Fibroblast of villous mesenchyme (primary cell): ENCODE measurements at regions not wholly inside any gene's neighbourhood (a gene's known extent, or its start where the extent isn't known, plus 50 kb on each side); places are given as distances from the start of the nearest gene placed in this dataset.

Source experiments
- DNase-seq: peaks from one replicate; pipeline ENCODE4 v3.0.0-alpha.2; 2010; ENCODE audit warnings: low read depth
- H3K4me3 ChIP-seq: 2 replicates; pipeline ENCODE4 v1.5.1; 2011; ENCODE audit warnings: low read depth, mild to moderate bottlenecking, low read length
- CTCF ChIP-seq: IDR thresholded peaks from 2 replicates; pipeline ENCODE4 v1.5.1; 2012; ENCODE audit warnings: low read depth, mild to moderate bottlenecking, low read length; ENCODE audit not compliant: insufficient read depth

GRCh38 chrX:110414679-110415439, 56.2 kb downstream of the RTL9 start:
- no peak for TF ChIP-seq CTCF
- DNase-seq, result no peak
- H3K4me3 ChIP-seq, result no peak overlapping the region

GRCh38 chrX:110415440-110416170, 57.0 kb downstream of the RTL9 start:
- no peak for TF ChIP-seq CTCF
- H3K4me3 ChIP-seq, result no peak overlapping the region
- DNase-seq, result no peak

GRCh38 chrX:110417128-110417527, 58.5 kb downstream of the RTL9 start:
- no peak for TF ChIP-seq CTCF
- no peak for DNase-seq
- H3K4me3 ChIP-seq, result no peak overlapping the region

GRCh38 chrX:110418316-110419235, 59.9 kb downstream of the RTL9 start:
- H3K4me3 ChIP-seq, result no peak overlapping the region
- TF ChIP-seq CTCF, result peak; percentile 66
- peak; percentile 85 for DNase-seq

GRCh38 chrX:110419512-110419911, 60.9 kb downstream of the RTL9 start:
- no peak for TF ChIP-seq CTCF
- no peak overlapping the region for H3K4me3 ChIP-seq
- no peak for DNase-seq

GRCh38 chrX:110420771-110421499, 62.3 kb downstream of the RTL9 start:
- TF ChIP-seq CTCF, result peak; percentile 45
- H3K4me3 ChIP-seq, result no peak overlapping the region
- no peak for DNase-seq
